Neural progenitor cell (in vitro differentiated cells): ENCODE measurements at regions not wholly inside any gene's neighbourhood (a gene's known extent, or its start where the extent isn't known, plus 50 kb on each side); places are given as distances from the start of the nearest gene placed in this dataset.

ENCODE experiments used
- DNase-seq: peaks from one replicate; pipeline ENCODE4 v3.0.0-alpha.2; 2016; ENCODE audit warnings: low spot score
- H2AFZ ChIP-seq: fragments of 200-600 bp; sonication (generic); replicated peaks from 2 replicates; pipeline ENCODE4 v1.6.1; 2016; ENCODE audit warnings: antibody characterized with exemption
- H3F3A ChIP-seq: fragments of 200-600 bp; sonication (generic); 2 replicates; pipeline ENCODE4 v1.6.1; 2016; ENCODE audit warnings: antibody characterized with exemption, low read depth
- H3K27ac ChIP-seq: fragments of 200-600 bp; sonication (generic); 2 replicates; pipeline ENCODE4 v1.5.1; 2016; ENCODE audit warnings: mild to moderate bottlenecking
- H3K27me3 ChIP-seq: fragments of 200-600 bp; sonication (generic); 2 replicates; pipeline ENCODE4 v1.6.1; 2016; ENCODE audit warnings: mild to moderate bottlenecking, moderate library complexity
- H3K36me3 ChIP-seq: fragments of 200-600 bp; sonication (generic); 2 replicates; pipeline ENCODE4 v1.5.1; 2016
- H3K4me1 ChIP-seq: fragments of 200-600 bp; sonication (generic); 2 replicates; pipeline ENCODE4 v1.6.1; 2016; ENCODE audit warnings: mixed run types
- H3K4me2 ChIP-seq: fragments of 200-600 bp; sonication (generic); 2 replicates; pipeline ENCODE4 v1.6.1; 2016
- H3K4me3 ChIP-seq: fragments of 200-600 bp; sonication (generic); 2 replicates; pipeline ENCODE4 v1.5.1; 2016
- H3K79me2 ChIP-seq: fragments of 200-600 bp; sonication (generic); 2 replicates; pipeline ENCODE4 v1.6.1; 2016; ENCODE audit warnings: low read depth
- H3K9ac ChIP-seq: fragments of 200-600 bp; sonication (generic); 2 replicates; pipeline ENCODE4 v1.6.1; 2016
- H3K9me3 ChIP-seq: fragments of 200-600 bp; sonication (generic); 2 replicates; pipeline ENCODE4 v1.5.1; 2016; ENCODE audit warnings: low read depth
- H4K20me1 ChIP-seq: fragments of 200-600 bp; sonication (generic); 2 replicates; pipeline ENCODE4 v1.6.1; 2016; ENCODE audit warnings: low read depth
- H3K27ac Mint-ChIP-seq: 3 replicates; pipeline ENCODE4 v1.8.0; 2021; ENCODE audit warnings: mixed read lengths
- H3K27me3 Mint-ChIP-seq: 2 replicates; pipeline ENCODE4 v1.8.0; 2022; ENCODE audit warnings: low read depth, mild to moderate bottlenecking, inconsistent platforms, moderate library complexity, mixed read lengths; ENCODE audit not compliant: insufficient read depth
- H3K36me3 Mint-ChIP-seq: 3 replicates; pipeline ENCODE4 v1.8.0; 2021; ENCODE audit warnings: mixed read lengths
- H3K4me1 Mint-ChIP-seq: 3 replicates; pipeline ENCODE4 v1.8.0; 2021; ENCODE audit warnings: mixed read lengths
- H3K4me3 Mint-ChIP-seq: 3 replicates; pipeline ENCODE4 v1.8.0; 2021; ENCODE audit warnings: mild to moderate bottlenecking, moderate library complexity, mixed read lengths
- H3K9me3 Mint-ChIP-seq: 3 replicates; pipeline ENCODE4 v1.8.0; 2020; ENCODE audit warnings: mixed read lengths
- CTCF ChIP-seq: fragments of 200-600 bp; sonication (generic); IDR thresholded peaks from 2 replicates; pipeline ENCODE4 v1.5.1; 2017; ENCODE audit warnings: antibody characterized with exemption, mild to moderate bottlenecking
- EZH2 ChIP-seq: fragments of 200-600 bp; sonication (generic); IDR thresholded peaks from 2 replicates; pipeline ENCODE4 v1.6.1; 2017; ENCODE audit warnings: antibody characterized with exemption, mild to moderate bottlenecking, moderate library complexity
- EZH2phosphoT487 ChIP-seq: fragments of 200-600 bp; sonication (generic); IDR thresholded peaks from 2 replicates; pipeline ENCODE4 v1.6.1; 2017; ENCODE audit warnings: antibody characterized with exemption

- Histone ChIP-seq H3K4me1 (no peaks in the 10 kb centered on the region), H3K9me3 (no peaks in the 10 kb centered on the region), H4K20me1 (no peaks in the 10 kb centered on the region), H3K36me3 (no peaks in the 10 kb centered on the region), H3K79me2 (no peaks in the 10 kb centered on the region), H3K4me2 (no peak overlapping the region), H3K27ac (no peak overlapping the region), H2AFZ (no peak overlapping the region), H3F3A (no peaks in the 10 kb centered on the region), H3K27me3 (no peaks in the 10 kb centered on the region), H3K4me3 (no peak overlapping the region), H3K9ac (no peak overlapping the region)
- no peak for DNase-seq
- Mint-ChIP-seq H3K4me3 (no peak overlapping the region), H3K9me3 (no peaks in the 10 kb centered on the region), H3K27me3 (no peaks in the 10 kb centered on the region), H3K36me3 (no peaks in the 10 kb centered on the region), H3K4me1 (no peaks in the 10 kb centered on the region), H3K27ac (no peak overlapping the region)
- no peak for TF ChIP-seq CTCF
- no peak for TF ChIP-seq EZH2
- no peak for TF ChIP-seq EZH2phosphoT487
Observed at GRCh38 chr10:61318429-61318828, 134.8 kb downstream of the TMEM26 start.

GRCh38 chr10:61317706-61318105 lies 135.5 kb downstream of the TMEM26 start:
- H3K4me3 Mint-ChIP-seq: no peak overlapping the region
- Histone ChIP-seq H3K9me3 (no peaks in the 10 kb centered on the region), H3K27me3 (no peaks in the 10 kb centered on the region), H3K9ac (no peak overlapping the region), H4K20me1 (no peaks in the 10 kb centered on the region), H3F3A (no peaks in the 10 kb centered on the region), H2AFZ (no peak overlapping the region), H3K79me2 (no peaks in the 10 kb centered on the region), H3K27ac (no peak overlapping the region), H3K36me3 (no peaks in the 10 kb centered on the region), H3K4me3 (no peak overlapping the region), H3K4me2 (no peak overlapping the region), H3K4me1 (no peaks in the 10 kb centered on the region)
- H3K27me3 Mint-ChIP-seq: peaks cover 2% of the 10 kb centered on the region
- no peak for TF ChIP-seq CTCF
- no peak for TF ChIP-seq EZH2phosphoT487
- H3K27ac Mint-ChIP-seq: no peak overlapping the region
- no peaks in the 10 kb centered on the region for H3K36me3 Mint-ChIP-seq
- H3K4me1 Mint-ChIP-seq: no peaks in the 10 kb centered on the region
- DNase-seq: no peak
- H3K9me3 Mint-ChIP-seq: no peaks in the 10 kb centered on the region

GRCh38 chr10:61316676-61317265 lies 136.4 kb downstream of the TMEM26 start:
- Histone ChIP-seq H3K9ac (no peak overlapping the region), H3K27ac (no peak overlapping the region), H3K79me2 (no peaks in the 10 kb centered on the region), H3K4me3 (no peak overlapping the region), H3K27me3 (no peaks in the 10 kb centered on the region), H2AFZ (no peak overlapping the region), H4K20me1 (no peaks in the 10 kb centered on the region), H3K9me3 (no peaks in the 10 kb centered on the region), H3K4me2 (no peak overlapping the region), H3K36me3 (no peaks in the 10 kb centered on the region), H3F3A (no peaks in the 10 kb centered on the region), H3K4me1 (no peaks in the 10 kb centered on the region)
- DNase-seq: no peak
- Mint-ChIP-seq H3K9me3 (no peaks in the 10 kb centered on the region), H3K4me1 (no peaks in the 10 kb centered on the region), H3K27ac (no peak overlapping the region), H3K36me3 (no peaks in the 10 kb centered on the region), H3K4me3 (no peak overlapping the region), H3K27me3 (peaks cover 2% of the 10 kb centered on the region)
- TF ChIP-seq EZH2 (no peak), EZH2phosphoT487 (no peak), CTCF (no peak)
